OCI-LY3 (cell line): ENCODE measurements at regions not wholly inside any gene's neighbourhood (a gene's known extent, or its start where the extent isn't known, plus 50 kb on each side); places are given as distances from the start of the nearest gene placed in this dataset.

ENCODE experiments used
- H2AFZ ChIP-seq: fragments of 200-600, 300-600 bp; shearing (Covaris generic); 2 replicates; pipeline ENCODE4 v1.6.0; 2014; ENCODE audit warnings: antibody characterized with exemption, low read depth, low read length
- H3K27ac ChIP-seq: fragments of 200-600, 300-600 bp; sonication (generic); 2 replicates; pipeline ENCODE4 v1.5.1; 2014; ENCODE audit warnings: mild to moderate bottlenecking, low read length, moderate library complexity, mixed read lengths
- H3K27me3 ChIP-seq: fragments of 200-600, 300-600 bp; sonication (generic); 2 replicates; pipeline ENCODE4 v1.6.1; 2014; ENCODE audit warnings: low read depth, low read length, mixed read lengths
- H3K36me3 ChIP-seq: fragments of 200-600, 300-600 bp; sonication (generic); replicated peaks from 2 replicates; pipeline ENCODE3; 2014; ENCODE audit warnings: low read depth, low read length, mixed read lengths
- H3K4me1 ChIP-seq: fragments of 300-600, 200-600 bp; sonication (generic); 2 replicates; pipeline ENCODE4 v1.6.1; 2014; ENCODE audit warnings: low read length, mixed read lengths
- H3K4me2 ChIP-seq: fragments of 200-600, 300-600 bp; sonication (generic); 2 replicates; pipeline ENCODE4 v1.6.1; 2014; ENCODE audit warnings: low read length, mixed read lengths
- H3K4me3 ChIP-seq: fragments of 300-600, 200-600 bp; sonication (generic); 2 replicates; pipeline ENCODE4 v1.5.1; 2014; ENCODE audit warnings: antibody characterized with exemption, mild to moderate bottlenecking, low read length, moderate library complexity
- H3K79me2 ChIP-seq: fragments of 300-600, 200-600 bp; shearing (Covaris generic); 2 replicates; pipeline ENCODE4 v1.6.1; 2014; ENCODE audit warnings: mild to moderate bottlenecking, low read length, mixed read lengths
- H3K9ac ChIP-seq: fragments of 300-600, 200-600 bp; shearing (Covaris generic); 2 replicates; pipeline ENCODE4 v1.6.0; 2014; ENCODE audit warnings: mild to moderate bottlenecking, low read length, moderate library complexity
- H3K9me3 ChIP-seq: fragments of 200-600, 300-600 bp; shearing (Covaris generic); 2 replicates; pipeline ENCODE4 v1.6.1; 2014; ENCODE audit warnings: low read length, mixed read lengths; ENCODE audit not compliant: insufficient read depth
- H4K20me1 ChIP-seq: fragments of 200-600, 300-600 bp; sonication (generic); 2 replicates; pipeline ENCODE4 v1.6.1; 2016; ENCODE audit warnings: low read length, mixed read lengths; ENCODE audit not compliant: insufficient read depth
- EZH2phosphoT487 ChIP-seq: fragments of 200-600 bp; shearing (Covaris generic); IDR thresholded peaks from 2 replicates; pipeline ENCODE4 v1.6.1; 2018; ENCODE audit warnings: antibody characterized with exemption, mixed run types, low read depth
- TF ChIP-seq, protein P1 (sequence below): fragments of 200-600, 300-600 bp; sonication (generic); IDR thresholded peaks from 2 replicates; pipeline ENCODE4 v1.5.1; 2014; ENCODE audit warnings: antibody characterized with exemption, low read length, low read depth

DNA sequence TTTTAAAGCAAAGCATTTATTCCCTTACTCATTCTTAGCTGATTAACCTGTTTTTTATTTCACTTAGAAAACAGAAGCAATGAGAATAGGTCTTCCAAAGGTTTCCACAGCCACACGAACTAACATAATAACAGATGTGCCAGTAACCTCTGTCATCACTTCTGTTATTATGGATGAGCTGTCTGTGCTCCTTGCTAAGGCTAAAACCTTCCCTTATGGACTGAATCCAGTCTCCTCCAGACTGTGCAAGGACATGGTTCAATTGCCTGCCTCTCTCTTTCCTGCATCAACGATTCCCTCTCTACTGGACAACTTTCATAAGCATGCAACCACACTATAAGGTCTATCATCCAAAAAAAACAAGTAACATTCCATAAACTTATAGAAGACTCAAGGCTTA lies 1446.2 kb downstream of the MAT2B start:
- Histone ChIP-seq H3K9ac (no peak overlapping the region), H3K9me3 (no peaks in the 10 kb centered on the region), H2AFZ (no peak overlapping the region), H3K79me2 (no peaks in the 10 kb centered on the region), H3K4me1 (no peaks in the 10 kb centered on the region), H4K20me1 (no peaks in the 10 kb centered on the region), H3K4me2 (no peak overlapping the region), H3K27ac (no peak overlapping the region), H3K27me3 (no peaks in the 10 kb centered on the region), H3K4me3 (no peak overlapping the region), H3K36me3 (no peaks in the 10 kb centered on the region)
- no peak for TF ChIP-seq EZH2phosphoT487
- TF ChIP-seq, protein P1, sequence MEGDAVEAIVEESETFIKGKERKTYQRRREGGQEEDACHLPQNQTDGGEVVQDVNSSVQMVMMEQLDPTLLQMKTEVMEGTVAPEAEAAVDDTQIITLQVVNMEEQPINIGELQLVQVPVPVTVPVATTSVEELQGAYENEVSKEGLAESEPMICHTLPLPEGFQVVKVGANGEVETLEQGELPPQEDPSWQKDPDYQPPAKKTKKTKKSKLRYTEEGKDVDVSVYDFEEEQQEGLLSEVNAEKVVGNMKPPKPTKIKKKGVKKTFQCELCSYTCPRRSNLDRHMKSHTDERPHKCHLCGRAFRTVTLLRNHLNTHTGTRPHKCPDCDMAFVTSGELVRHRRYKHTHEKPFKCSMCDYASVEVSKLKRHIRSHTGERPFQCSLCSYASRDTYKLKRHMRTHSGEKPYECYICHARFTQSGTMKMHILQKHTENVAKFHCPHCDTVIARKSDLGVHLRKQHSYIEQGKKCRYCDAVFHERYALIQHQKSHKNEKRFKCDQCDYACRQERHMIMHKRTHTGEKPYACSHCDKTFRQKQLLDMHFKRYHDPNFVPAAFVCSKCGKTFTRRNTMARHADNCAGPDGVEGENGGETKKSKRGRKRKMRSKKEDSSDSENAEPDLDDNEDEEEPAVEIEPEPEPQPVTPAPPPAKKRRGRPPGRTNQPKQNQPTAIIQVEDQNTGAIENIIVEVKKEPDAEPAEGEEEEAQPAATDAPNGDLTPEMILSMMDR: no peak

DNA sequence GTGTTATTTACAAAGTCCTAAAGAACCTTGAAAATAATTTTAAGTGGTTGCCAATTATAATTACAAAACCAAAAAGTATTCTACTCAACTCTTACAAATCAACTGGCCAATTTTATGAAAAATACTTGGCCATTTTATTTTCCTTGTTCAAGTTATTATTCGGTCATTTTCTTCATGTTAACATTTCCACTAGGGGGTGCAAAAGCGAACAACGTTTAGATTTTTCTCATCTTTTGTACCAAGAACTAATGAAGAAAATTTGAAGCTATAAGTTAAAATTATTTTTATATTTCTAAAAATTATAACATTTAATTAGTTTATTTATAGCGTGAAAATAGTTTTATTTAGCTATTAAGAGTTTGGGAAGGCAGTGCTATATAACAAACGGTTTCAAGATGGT lies 1453.3 kb downstream of the MAT2B start:
- no peaks in the 10 kb centered on the region for H3K4me1 ChIP-seq
- no peak overlapping the region for H3K9ac ChIP-seq
- no peak overlapping the region for H2AFZ ChIP-seq
- no peaks in the 10 kb centered on the region for H3K27me3 ChIP-seq
- no peaks in the 10 kb centered on the region for H4K20me1 ChIP-seq
- H3K4me2 ChIP-seq: no peak overlapping the region
- no peak overlapping the region for H3K27ac ChIP-seq
- no peak for TF ChIP-seq EZH2phosphoT487
- TF ChIP-seq, protein P1: peak; percentile 22
- no peaks in the 10 kb centered on the region for H3K36me3 ChIP-seq
- no peaks in the 10 kb centered on the region for H3K9me3 ChIP-seq
- H3K4me3 ChIP-seq: no peak overlapping the region
- no peaks in the 10 kb centered on the region for H3K79me2 ChIP-seq

DNA sequence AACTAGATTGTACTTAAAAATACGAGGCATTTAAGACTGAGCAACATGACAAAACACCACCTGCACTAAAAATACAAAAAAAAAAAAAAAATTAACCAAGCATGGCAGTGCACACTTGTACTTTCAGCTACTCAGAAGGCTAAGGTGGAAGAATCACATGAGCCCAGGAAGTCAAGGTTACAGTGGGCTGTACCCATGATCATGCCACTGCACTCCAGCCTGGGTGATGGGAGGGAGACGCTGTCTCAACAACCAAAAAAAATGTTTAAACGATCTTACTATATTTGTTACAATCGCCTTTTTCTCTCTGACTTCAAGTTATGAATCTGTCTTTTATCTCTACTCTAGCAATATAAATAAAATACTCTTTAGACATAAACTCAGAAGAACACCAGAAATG lies 1454.3 kb downstream of the MAT2B start:
- no peak overlapping the region for H3K9ac ChIP-seq
- H3K4me1 ChIP-seq: no peaks in the 10 kb centered on the region
- H4K20me1 ChIP-seq: no peaks in the 10 kb centered on the region
- no peaks in the 10 kb centered on the region for H3K27me3 ChIP-seq
- H3K36me3 ChIP-seq: no peaks in the 10 kb centered on the region
- no peak overlapping the region for H3K4me2 ChIP-seq
- H3K9me3 ChIP-seq: no peaks in the 10 kb centered on the region
- no peak overlapping the region for H3K27ac ChIP-seq
- no peak overlapping the region for H3K4me3 ChIP-seq
- H2AFZ ChIP-seq: no peak overlapping the region
- TF ChIP-seq EZH2phosphoT487: no peak
- TF ChIP-seq, protein P1: no peak
- H3K79me2 ChIP-seq: no peaks in the 10 kb centered on the region

DNA sequence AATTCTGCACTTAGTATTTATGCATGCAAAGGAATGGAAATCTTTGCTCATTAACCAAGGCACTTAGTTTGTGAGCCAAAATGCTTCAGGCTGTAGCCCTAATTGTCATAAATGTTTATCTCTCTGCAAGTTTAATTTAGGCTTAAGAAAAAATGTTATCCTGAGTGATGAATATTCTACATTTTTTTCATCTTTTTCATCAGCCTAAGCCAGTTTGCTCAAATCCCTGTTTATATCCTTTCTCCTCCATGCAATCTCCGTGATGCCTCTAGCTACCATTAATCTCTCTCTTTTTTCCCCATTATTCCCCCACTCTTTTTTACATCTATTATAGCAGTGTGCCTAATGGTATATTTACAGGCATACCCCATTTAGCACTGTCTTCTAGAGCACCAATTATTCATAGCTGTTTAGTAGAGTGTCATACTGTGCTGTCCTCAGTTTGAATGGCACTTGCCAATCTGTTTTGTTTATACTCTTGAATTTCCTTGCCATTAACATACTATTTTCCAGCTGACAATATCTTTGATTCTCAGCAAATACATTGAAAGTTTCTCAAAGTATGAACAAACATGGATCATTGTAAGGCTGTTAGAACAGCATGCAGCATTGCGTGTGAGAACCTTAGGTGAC lies 1457.0 kb downstream of the MAT2B start:
- Histone ChIP-seq H3K79me2 (no peaks in the 10 kb centered on the region), H3K27me3 (no peaks in the 10 kb centered on the region), H3K27ac (no peak overlapping the region), H3K9ac (no peak overlapping the region), H3K9me3 (no peaks in the 10 kb centered on the region), H3K4me1 (no peaks in the 10 kb centered on the region), H4K20me1 (no peaks in the 10 kb centered on the region), H3K4me2 (no peak overlapping the region), H2AFZ (no peak overlapping the region), H3K36me3 (no peaks in the 10 kb centered on the region), H3K4me3 (no peak overlapping the region)
- no peak for TF ChIP-seq EZH2phosphoT487
- TF ChIP-seq, protein P1: no peak
